ENCODE measurements at regions not wholly inside any gene's neighbourhood (a gene's known extent, or its start where the extent isn't known, plus 50 kb on each side); places are given as distances from the start of the nearest gene placed in this dataset.
A peak's percentile ranks its signal among the peaks of the same experiment; 100 is the strongest.
"Not testable (repeated sequence)": the region's sequence is repeated elsewhere in the genome, so short reads cannot be mapped to it uniquely, and the experiment has no call there.

DNA sequence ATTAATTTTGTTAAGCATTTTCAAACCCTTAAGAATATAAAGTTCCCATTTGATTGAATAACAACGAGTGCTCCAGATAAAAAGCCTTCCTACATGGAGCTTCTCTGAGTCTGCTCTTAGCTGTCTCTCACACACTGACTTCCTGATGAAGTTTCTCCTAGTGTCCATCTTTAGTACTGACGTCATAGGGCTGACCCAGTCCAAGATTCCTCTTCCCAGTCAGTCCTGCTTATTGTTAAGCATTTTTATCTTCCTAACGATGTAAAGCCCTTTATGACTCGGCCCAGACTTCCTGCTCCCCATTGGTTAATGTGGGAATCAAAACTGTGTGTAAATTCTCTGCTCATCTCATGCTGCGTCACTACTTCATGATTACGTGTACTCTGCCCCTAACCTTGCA, 398.8 kb downstream of the TFEC start:
- TF ChIP-seq, protein P1, sequence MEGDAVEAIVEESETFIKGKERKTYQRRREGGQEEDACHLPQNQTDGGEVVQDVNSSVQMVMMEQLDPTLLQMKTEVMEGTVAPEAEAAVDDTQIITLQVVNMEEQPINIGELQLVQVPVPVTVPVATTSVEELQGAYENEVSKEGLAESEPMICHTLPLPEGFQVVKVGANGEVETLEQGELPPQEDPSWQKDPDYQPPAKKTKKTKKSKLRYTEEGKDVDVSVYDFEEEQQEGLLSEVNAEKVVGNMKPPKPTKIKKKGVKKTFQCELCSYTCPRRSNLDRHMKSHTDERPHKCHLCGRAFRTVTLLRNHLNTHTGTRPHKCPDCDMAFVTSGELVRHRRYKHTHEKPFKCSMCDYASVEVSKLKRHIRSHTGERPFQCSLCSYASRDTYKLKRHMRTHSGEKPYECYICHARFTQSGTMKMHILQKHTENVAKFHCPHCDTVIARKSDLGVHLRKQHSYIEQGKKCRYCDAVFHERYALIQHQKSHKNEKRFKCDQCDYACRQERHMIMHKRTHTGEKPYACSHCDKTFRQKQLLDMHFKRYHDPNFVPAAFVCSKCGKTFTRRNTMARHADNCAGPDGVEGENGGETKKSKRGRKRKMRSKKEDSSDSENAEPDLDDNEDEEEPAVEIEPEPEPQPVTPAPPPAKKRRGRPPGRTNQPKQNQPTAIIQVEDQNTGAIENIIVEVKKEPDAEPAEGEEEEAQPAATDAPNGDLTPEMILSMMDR (conservative IDR thresholded peaks at IDR 0.05; ENCODE audit: low read depth, low read length) = peak; percentile 19
- DNase-seq (ENCODE audit: low read depth) = no peak
- no peak overlapping the region for H3K4me3 ChIP-seq (ENCODE audit: low read depth, low read length)

GRCh38 chr7:115630049-115630448, 400.5 kb downstream of the TFEC start:
- TF ChIP-seq, protein P1 (conservative IDR thresholded peaks at IDR 0.05; ENCODE audit: low read depth, low read length) = no peak
- DNase-seq (ENCODE audit: low read depth) = no peak
- no peak overlapping the region for H3K4me3 ChIP-seq (ENCODE audit: low read depth, low read length)

- TF ChIP-seq, protein P1 (conservative IDR thresholded peaks at IDR 0.05; ENCODE audit: low read depth, low read length) = no peak
- no peak overlapping the region for H3K4me3 ChIP-seq (ENCODE audit: low read depth, low read length)
- DNase-seq (ENCODE audit: low read depth) = peak; percentile 64
Observed at GRCh38 chr7:115618676-115619075, 411.9 kb downstream of the TFEC start.

- no peak overlapping the region for H3K4me3 ChIP-seq (ENCODE audit: low read depth, low read length)
- TF ChIP-seq, protein P1 (conservative IDR thresholded peaks at IDR 0.05; ENCODE audit: low read depth, low read length) = no peak
- DNase-seq (ENCODE audit: low read depth) = no peak
Observed at GRCh38 chr7:115613836-115614235, 416.7 kb downstream of the TFEC start.

DNA sequence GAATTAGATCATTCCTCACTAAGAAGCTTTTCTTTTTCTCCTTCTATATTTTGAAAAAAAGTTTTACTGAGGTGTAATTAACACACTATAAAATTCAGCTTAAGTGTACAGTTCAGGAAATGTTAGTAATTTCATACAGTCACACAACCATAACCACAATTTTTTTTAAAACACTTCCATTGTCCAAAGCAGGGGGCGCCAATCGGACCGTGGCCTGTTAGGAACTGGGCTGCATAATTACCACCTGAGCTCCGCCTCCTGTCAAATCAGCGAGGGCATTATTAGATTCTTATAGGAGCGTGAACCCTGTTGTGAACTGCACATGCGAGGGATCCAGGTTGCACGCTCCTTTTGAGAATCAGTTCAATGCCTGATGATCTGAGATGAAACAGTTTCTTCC, 427.1 kb downstream of the TFEC start:
- H3K4me3 ChIP-seq (ENCODE audit: low read depth, low read length) = no peak overlapping the region
- DNase-seq (ENCODE audit: low read depth) = no peak
- TF ChIP-seq, protein P1 (conservative IDR thresholded peaks at IDR 0.05; ENCODE audit: low read depth, low read length) = no peak

GRCh38 chr7:115600207-115600606, 430.4 kb downstream of the TFEC start:
- peak; percentile 45 for DNase-seq (ENCODE audit: low read depth)
- no peak overlapping the region for H3K4me3 ChIP-seq (ENCODE audit: low read depth, low read length)
- TF ChIP-seq, protein P1 (conservative IDR thresholded peaks at IDR 0.05; ENCODE audit: low read depth, low read length) = no peak

- H3K4me3 ChIP-seq (ENCODE audit: low read depth, low read length); DNase-seq (ENCODE audit: low read depth): not testable (repeated sequence)
Observed at GRCh38 chr7:115599184-115599583, 431.4 kb downstream of the TFEC start.

- not testable (repeated sequence) for DNase-seq (ENCODE audit: low read depth); H3K4me3 ChIP-seq (ENCODE audit: low read depth, low read length)
Observed at GRCh38 chr7:115597220-115597619, 433.3 kb downstream of the TFEC start.

Measured in choroid plexus epithelial cell (primary cell).